Neural progenitor cell (in vitro differentiated cells): ENCODE measurements at regions not wholly inside any gene's neighbourhood (a gene's known extent, or its start where the extent isn't known, plus 50 kb on each side); places are given as distances from the start of the nearest gene placed in this dataset.

ENCODE experiments used
- EZH2 ChIP-seq: fragments of 200-600 bp; sonication (generic); IDR thresholded peaks from 2 replicates; pipeline ENCODE4 v1.6.1; 2017; ENCODE audit warnings: antibody characterized with exemption, mild to moderate bottlenecking, moderate library complexity
- EZH2phosphoT487 ChIP-seq: fragments of 200-600 bp; sonication (generic); IDR thresholded peaks from 2 replicates; pipeline ENCODE4 v1.6.1; 2017; ENCODE audit warnings: antibody characterized with exemption
- TF ChIP-seq, protein P1 (sequence below): fragments of 200-600 bp; sonication (generic); IDR thresholded peaks from 2 replicates; pipeline ENCODE4 v1.5.1; 2017; ENCODE audit warnings: antibody characterized with exemption, mild to moderate bottlenecking

DNA sequence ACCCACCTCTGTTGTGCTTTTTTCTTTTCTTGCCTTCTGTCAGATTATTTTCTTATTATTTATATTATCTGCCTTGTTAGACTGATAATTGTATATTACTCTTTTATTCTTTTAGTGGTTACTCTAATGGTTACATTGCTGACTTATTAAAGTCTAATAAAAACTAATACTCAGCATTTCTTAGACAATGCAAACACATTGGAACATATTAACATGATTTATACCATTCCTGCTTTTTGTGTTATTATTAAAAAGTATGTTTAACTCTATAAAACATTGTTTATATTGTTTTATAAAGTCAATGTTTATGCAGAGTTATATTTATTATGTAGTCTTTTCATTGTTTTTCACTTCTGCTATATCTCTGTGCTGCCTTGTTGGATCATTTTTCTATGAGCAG, 68.0 kb upstream of the CACNA2D1 start:
- TF ChIP-seq, protein P1, sequence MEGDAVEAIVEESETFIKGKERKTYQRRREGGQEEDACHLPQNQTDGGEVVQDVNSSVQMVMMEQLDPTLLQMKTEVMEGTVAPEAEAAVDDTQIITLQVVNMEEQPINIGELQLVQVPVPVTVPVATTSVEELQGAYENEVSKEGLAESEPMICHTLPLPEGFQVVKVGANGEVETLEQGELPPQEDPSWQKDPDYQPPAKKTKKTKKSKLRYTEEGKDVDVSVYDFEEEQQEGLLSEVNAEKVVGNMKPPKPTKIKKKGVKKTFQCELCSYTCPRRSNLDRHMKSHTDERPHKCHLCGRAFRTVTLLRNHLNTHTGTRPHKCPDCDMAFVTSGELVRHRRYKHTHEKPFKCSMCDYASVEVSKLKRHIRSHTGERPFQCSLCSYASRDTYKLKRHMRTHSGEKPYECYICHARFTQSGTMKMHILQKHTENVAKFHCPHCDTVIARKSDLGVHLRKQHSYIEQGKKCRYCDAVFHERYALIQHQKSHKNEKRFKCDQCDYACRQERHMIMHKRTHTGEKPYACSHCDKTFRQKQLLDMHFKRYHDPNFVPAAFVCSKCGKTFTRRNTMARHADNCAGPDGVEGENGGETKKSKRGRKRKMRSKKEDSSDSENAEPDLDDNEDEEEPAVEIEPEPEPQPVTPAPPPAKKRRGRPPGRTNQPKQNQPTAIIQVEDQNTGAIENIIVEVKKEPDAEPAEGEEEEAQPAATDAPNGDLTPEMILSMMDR: no peak
- TF ChIP-seq EZH2phosphoT487 (no peak), EZH2 (no peak)
